Left lobe of liver (tissue), 2 donors: ENCODE measurements at regions not wholly inside any gene's neighbourhood (a gene's known extent, or its start where the extent isn't known, plus 50 kb on each side); places are given as distances from the start of the nearest gene placed in this dataset.
"Not testable (repeated sequence)": the region's sequence is repeated elsewhere in the genome, so short reads cannot be mapped to it uniquely, and the experiment has no call there.

ENCODE experiments used
- ATAC-seq: fragments of 200-7000 bp; cut with Tn5 transposase; one replicate; pipeline ENCODE4 v1.9.1; 2020; ENCODE audit warnings: mild to moderate bottlenecking, moderate library complexity
- DNase-seq: peaks from one replicate; pipeline ENCODE4 v3.0.0-alpha.2; 2020; ENCODE audit warnings: low spot score
- donor health status: DM: no; HTN: no; CAD: no; lungs with moderate emphysema.
- donor health status: DM: no; HTN: yes; CAD: no.

DNA sequence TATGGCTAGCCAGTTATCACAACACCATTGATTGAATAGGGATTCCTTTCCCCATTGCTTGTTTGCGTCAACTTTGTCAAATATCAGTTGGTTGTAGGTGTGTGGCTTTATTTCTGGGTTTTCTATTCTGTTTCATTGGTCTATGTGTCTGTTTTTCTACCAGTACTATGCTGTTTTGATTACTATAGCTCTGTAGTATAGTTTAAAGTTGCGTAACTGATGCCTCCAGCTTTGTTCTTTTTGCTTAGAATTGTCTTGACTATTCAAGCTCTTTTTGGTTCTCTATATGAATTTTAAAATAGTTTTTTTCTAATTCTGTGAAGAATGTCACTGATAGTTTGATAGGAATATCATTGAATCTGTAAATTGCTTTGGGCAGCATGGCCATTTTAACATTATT, 194.9 kb upstream of the FN1 start:
- not testable (repeated sequence) for DNase-seq, ATAC-seq

DNA sequence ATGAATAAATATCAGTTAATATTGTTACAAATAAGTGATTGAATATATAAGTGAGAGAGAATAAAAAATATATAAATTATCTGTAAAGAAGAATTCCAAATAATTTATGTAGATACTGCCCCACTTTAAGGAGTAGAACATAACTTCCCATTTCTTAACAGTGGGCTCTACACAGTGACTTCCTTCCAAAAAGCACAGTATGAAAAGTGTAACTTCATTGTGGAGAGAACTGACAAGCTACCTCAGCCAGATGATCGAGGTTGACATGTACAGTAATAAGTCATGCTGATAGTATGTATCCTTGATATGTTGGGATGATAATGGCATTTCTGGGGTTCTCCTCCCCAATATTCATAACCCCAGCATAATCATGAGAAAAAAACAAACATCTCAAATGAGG, 191.9 kb upstream of the FN1 start:
- DNase-seq, result no peak
- ATAC-seq, result no peak

DNA sequence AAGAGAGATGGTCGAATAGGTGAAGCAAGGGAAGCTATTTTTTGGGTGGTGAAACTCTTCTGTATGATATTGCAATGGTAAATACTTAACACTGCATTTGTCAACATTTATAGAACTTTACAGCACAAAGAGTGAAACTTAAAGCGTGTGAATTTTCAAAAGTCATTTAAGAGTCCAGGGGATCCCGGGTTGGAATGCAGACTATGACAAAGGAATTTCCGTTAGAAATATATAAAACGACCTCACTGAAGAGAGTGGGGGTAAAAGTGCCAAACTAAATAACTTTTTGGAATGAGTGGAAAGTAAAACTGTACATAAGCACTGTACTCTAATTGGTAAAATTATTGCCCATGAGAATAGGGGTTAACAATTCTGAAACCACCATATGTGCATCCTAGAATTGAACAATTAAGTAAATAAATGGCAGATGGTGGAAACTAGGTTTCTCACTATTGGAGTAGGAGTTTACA, 191.0 kb upstream of the FN1 start:
- ATAC-seq (no peak), DNase-seq (no peak)

DNA sequence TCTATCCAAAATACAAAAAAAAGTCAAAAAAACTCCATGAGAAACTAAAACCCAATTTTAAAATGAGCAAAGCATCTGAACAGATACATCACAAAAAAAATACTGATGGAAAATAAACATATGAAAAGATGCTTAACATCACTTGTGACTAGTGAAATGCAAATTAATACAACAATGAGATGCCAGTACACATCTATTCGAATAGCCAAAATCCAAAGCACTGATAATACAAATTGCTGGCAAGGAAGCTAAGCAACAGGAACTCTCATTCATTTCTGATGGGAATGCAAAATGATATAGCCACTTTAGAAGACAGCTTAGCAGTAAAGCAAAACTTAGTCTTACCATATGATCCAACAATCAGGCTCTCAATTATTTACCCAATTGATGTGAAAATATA, 190.2 kb upstream of the FN1 start:
- ATAC-seq (no peak), DNase-seq (no peak)

DNA sequence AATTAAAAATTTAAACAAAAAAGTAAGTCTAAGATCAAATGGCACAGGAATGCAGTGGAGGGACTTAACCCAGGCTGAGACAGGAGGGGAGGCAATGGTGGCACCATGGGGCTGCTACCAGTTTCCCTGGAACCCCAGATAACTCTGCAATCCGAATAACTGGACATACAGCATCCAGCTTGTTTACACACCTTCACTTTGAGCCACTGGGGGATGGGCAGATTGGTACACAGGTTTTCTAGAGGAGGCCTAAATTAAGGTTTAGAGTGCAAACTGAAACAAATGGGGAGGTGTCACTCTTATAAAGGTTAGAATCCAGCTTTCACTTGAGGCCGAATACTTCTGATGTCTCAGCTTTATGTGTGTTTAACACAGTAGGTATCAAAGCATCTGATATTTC, 189.3 kb upstream of the FN1 start:
- DNase-seq (no peak), ATAC-seq (no peak)

DNA sequence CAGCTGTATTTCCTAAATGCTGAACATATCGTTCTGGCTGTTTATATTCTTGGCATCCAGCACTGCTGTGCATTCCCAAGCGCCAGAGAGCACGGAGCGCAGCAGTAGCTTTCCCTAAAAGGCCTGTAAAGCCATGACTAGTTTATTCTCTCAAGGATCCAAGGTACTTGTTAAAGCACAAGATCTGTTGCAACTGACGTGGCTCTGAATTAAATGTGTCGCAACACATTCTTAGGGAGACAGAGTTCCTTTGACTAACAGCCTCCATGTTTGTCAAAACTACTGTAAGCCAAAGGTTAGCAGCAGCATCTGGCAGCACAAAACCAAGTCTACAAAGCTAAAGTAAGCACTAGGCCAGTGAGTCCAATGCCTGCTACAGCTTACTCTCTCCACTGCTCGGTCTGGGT, 188.6 kb upstream of the FN1 start:
- ATAC-seq, result peak; percentile 60
- no peak for DNase-seq

DNA sequence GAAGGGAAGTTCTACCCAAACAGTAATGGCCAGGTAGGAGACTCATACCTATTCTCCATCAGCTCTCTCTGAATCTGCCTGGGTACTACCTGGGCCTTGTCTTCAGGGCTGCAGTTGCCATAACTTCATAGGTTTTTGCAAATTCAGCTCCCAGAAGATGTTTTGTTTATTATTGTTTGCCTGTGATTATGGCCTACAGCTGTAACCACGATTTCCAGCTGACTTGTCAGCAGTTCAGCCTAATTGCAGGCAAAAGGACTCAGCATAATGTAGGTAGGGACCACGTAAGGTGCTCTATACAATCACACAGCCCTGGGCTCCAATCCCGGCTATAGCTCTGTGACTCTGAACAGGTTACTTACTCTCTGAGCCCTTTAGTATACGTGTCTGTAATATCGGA, 187.0 kb upstream of the FN1 start:
- ATAC-seq (no peak), DNase-seq (no peak)

DNA sequence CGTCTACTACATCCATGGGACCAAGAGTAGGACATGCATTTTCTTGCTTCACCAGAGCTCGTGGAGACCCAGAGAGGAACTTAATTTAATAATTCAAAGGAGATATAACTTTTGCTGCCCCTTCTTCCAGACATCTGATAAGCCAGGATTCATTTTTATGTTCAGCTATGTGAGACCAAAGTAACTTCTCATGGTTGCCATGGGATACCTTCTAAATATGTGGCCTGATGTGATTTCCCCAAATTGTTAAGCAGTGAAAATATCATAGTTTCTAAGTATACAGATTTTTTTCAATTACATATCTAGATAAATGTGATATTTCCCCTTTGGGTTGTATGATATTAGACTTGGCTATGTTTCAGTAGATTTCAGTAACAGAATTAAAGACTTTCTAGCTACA, 185.5 kb upstream of the FN1 start:
- ATAC-seq, result no peak
- no peak for DNase-seq

DNA sequence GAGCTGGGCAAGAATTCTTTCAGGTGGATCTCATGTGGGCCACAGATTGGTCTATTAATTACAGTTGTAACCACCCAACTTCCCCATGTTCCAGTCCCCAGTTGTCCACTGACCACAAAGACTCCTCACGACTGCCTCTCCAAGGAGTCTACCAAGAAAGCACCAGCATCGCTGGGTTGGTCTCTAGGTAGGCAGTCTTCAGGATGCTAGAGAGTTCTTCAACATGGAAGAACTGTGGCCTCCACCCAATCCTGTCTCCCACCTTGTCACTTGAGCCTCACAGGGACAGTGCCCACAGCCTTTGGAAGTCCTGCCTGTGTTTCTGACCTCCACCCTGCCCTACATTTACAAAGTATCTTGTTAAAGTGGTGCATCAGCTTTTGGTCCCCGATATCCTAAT, 184.7 kb upstream of the FN1 start:
- ATAC-seq (no peak), DNase-seq (no peak)

DNA sequence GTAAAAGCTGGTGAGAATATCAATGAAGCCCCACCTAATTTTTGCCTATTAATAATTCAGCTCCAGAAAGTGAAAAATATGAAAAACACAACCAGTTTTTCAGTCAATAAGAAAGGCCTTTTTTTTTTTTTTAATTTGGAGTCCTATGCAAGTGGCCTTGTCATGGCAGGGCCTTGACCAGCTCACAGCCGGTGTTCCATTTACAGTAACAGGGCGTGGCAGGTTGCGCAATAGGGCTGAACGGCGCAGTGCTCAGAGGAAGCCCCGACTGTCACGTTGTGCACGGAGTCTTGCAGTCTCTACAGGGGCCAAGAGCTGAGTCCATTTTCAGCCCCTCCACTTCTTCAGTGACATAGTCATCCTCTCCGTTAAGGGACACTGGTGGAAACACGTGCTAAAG, 184.1 kb upstream of the FN1 start:
- no peak for ATAC-seq
- DNase-seq, result no peak

DNA sequence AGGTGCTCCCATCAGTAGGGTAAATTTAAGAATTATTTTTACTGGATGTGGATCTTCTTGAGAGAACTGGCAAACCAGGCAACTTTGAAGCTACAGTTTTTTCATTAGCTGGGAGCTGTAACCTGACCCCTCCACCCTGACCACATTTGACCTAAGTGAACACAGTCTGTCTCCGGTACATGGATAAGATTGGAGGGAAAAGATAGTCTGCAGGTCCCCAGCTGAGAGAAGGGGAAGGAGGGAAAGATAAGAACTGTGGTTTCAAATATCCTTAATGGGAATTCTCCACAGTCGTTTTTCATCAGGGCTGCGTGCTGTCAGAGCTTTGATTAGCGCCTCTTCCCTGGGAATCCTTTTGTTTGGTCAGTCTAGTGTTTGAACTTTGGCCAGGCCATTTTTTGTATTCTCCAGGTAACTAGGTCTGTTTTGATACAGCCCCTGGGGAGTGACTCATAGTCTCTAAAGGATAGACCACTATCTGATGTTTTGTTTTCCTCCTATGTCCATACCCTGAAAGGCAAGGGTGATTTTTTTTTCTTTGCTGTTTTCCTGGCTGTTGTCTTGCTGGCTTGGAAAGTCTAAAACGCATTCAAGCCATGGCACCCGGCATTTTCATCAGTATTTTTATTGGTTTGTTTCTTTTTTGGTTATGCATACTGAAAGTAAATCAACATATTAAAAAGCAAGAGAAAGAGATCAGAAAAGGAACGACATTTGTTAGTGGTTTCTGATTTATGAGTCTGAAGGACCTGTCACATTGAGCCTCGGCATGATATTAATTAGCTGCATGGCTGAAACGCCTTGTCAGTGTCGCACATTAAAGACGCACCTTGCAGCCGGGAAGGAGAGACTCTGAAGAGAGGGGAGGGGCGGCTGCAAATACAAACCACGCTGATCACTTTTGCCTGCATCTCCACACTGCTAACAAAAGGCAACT, 183.4 kb upstream of the FN1 start:
- no peak for DNase-seq
- peak; percentile 74 for ATAC-seq

DNA sequence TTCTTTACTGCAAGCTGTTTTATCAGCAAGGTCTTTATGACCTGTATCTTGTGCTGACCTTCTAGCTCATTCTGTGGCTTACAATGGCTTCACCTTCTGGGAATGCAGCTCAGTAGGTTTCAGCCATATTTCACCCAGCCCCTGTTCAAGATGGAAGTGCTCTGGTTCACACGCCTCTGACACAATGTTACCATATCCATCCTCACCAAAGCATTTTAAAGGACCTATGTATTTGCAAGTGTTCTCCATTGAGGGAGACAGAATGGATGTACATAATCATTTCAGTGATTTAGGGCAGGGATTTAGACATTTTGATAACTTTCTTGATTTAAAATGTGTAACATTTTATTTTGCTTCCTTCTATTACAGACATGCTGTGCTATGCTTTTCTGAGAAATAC, 182.3 kb upstream of the FN1 start:
- ATAC-seq, result no peak
- DNase-seq, result no peak

DNA sequence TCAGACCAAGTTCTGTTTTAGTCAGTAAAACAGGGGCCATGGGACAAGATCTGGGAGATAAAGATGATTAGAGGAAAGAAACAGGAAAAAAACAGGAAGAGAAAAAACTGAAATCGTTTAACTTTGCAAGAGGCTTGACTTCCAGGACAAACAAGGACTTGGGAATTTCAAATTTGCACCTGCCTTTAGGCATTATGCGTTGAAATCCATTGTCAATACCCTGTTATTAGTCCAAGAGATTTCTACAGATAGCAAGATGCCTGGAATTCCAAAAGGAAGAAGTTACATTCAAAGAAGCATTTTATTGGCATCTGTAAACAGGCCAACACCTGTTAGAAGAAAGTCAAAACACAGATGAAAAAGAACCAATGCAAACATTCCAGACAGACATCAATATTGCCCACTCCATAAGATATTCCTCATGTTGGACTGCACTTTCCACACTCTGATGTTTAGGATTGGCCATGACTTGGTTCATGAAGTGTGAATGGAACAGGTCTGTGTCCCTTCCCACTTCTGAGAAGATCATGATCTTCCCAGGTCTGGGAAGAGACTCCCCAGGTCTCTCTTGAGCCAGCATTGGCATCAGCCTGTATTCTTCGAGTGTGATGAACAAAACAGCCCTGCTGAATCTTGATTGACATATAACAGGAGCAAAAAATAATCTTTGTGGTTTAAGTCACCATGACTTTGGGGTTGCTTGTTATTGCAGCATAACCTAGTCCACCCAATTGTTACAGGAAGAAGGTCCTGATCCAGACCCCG, 181.4 kb upstream of the FN1 start:
- DNase-seq (no peak), ATAC-seq (no peak)

DNA sequence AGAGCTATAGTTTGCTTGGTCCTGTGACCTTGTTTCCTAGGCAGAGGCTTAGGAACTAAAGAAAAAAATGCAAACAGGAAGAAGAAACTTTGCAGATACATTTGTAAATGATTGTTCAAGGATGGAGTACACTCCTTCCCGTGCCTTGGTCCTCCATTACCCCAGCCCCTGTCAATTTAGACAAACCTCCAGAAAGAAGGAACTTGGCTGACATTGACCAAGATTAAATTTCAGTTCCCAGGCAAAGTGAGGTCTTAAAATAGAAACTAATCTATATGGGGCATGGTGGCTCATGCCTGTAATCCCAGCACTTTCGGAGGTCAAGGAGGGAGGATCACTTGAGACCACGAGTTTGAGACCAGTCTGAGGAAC, 179.9 kb upstream of the FN1 start:
- no peak for ATAC-seq
- no peak for DNase-seq

DNA sequence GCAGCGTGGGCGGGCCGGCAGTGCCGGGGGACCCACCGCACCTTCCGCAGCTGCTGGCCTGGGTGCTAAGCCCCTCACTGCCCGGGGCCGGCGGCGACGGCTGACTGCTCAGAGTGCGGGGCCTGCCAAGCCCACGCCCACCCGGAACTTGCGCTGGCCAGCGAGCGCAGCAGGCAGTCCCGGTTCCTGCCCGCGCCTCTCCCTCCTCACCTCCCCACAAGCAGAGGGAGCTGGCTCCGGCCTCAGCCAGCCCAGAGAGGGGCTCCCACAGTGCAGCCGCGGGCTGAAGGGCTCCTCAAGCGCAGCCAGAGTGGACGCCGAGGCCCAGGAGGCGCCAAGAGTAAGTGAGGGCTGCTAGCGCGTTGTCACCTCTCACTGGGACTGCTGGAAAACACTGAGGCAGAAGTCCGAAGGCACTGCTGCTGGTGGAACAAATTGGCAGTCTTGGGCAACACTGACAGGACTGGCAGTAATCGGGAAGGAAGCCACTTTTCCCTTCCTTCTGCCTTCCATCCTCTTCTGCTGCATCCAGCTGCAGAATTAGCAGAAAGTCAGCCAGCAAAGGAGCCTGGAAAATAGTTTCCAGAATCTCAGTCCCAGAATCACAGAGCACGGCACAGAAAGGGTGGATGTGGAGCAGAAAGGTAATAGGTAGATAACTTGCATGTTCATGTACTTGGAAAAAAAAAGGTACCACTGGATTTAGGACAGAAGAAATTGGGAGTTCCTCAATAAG, 179.4 kb upstream of the FN1 start:
- DNase-seq, result no peak
- ATAC-seq, result no peak

DNA sequence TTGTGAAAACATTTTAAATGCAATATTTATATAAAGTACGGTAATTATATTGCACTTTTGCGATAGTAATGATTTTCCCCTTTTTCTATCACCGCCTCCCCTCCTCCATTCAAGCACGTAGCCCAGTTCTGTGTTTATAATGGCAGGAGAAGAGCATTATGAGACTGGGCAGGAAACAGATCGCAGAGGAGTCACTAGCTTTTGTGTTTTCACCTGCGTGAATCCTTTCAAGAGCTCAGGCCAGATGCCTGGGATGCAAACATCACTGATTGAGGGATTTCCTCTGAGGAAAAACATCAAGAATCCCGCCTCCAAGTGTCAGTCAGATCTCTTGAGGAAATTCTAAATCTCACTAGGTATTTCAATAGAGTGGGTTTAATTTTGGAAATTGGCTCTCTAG, 178.4 kb upstream of the FN1 start:
- no peak for ATAC-seq

DNA sequence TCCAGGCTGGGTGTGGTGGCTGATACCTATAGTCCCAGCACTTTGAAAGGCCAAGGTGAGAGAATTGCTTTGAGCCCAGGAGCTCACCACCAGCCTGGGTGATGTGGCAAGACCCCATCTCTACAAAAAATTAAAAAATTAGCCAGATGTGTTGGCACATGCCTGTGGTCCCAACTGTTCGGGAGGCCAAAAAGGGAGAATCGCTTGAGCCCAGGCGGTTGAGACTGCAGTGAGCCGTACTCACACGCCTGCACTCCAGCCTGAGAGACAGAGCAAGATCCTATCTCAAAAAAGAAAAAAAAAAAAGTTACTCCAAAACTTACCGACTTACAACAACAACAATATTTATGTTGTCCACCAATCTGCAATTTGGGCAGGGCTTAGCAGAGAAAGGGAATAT, 178.0 kb upstream of the FN1 start:
- ATAC-seq, result no peak

More for the DNA sequence above, 178.4 kb upstream of the FN1 start:
- no peak for DNase-seq

DNA sequence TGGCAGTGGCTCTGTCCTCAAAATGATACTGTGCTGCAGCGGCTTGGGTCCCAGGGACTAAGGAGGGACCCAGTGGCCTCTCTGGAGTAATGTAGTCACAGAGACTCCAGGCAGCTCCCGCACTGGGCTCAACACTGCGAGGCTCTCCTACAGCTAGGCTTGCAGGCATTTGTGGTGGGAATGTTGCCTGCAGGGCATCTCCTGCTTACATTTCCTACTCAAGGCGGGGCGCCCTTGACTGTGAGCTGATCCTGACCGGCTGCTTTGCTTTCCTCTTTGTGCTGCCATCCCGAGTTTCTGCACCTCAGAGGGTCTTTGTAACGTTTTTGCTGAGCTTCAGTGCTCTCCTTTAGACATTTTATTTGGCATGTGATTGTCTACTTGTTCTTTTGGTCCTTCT, 177.4 kb upstream of the FN1 start:
- DNase-seq (no peak), ATAC-seq (no peak)

More for the DNA sequence above, 178.0 kb upstream of the FN1 start:
- DNase-seq, result no peak

DNA sequence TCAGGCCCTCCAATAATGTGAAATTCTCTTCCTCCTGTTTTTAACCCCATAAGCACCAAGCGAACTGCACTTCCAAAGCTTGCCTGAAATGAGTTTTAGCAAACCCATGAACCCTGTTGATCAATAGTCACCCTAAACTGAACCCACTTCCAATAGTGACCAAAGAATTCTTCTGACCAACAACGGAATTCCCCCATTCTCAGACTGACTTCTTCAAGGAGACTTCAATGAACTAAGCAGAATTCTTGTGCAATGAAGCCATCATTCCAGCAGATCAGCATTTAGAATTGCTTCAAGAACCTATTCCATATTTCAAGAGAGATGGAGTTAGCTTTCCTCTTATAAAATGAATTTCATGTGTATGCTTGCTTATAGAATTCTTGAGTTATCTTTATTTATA, 176.9 kb upstream of the FN1 start:
- ATAC-seq, result no peak
- DNase-seq, result no peak

DNA sequence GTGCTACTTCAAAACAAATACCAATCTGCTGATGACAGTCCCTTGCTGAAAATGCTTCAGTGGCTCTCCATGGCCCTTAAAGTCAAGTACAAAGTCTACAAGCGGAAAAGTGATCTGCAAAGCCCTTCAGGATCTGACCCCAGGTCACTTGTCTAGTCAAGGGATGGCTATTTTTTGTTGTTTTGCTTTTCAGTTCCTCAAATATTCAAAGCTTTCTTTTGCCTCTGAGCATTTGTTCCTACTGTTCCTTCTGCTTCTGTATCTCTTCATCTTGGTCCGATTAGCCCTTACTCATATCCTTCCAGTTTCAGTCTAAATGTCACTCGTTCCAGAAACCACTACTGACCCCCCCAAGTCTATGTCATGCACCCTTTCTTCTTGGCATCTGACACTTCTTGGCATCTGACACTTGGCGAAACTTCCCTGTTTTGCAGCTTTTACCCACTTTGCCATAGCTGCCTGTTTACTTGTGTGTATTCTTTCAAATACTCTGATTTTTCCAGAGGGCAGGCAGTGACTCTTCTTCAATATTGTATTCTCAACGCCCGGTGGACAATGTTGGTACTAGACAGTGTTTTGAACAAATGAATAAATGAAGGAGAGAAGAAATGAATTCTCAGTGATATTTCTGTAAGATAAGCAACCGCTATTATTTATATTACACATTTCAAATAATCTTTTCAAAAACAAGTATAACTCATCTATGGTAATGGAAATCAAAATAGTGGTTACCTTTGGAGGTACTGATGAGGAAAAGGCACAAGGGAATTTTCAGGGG, 175.9 kb upstream of the FN1 start:
- no peak for ATAC-seq
- DNase-seq, result no peak
